Suprapubic skin (tissue), 4 donors: ENCODE measurements at regions not wholly inside any gene's neighbourhood (a gene's known extent, or its start where the extent isn't known, plus 50 kb on each side); places are given as distances from the start of the nearest gene placed in this dataset.

Experiments used
- CTCF ChIP-seq, 2 donors: fragments of 200-600 bp in 1 of 2; fragments of 450-650 bp in 1 of 2; sonication (generic) in 1 of 2; IDR thresholded peaks; one replicate each; pipeline ENCODE4 v1.5.1; 2016 to 2019; ENCODE audit warnings: antibody characterized with exemption in 2 of 2, mild to moderate bottlenecking in 1 of 2, moderate library complexity in 1 of 2
- EP300 ChIP-seq: sonication (generic); formaldehyde crosslinking; IDR thresholded peaks from one replicate; pipeline ENCODE4 v1.6.1; 2017; ENCODE audit warnings: antibody characterized with exemption
- POLR2A ChIP-seq, 2 donors: fragments of 450-650 bp; IDR thresholded peaks; one replicate each; pipeline ENCODE4 v1.6.1; 2017; ENCODE audit warnings: antibody characterized with exemption in 2 of 2, mild to moderate bottlenecking in 2 of 2, moderate library complexity in 2 of 2
- POLR2AphosphoS5 ChIP-seq, 3 donors: sonication (generic); formaldehyde crosslinking; IDR thresholded peaks; one replicate each; pipeline ENCODE4 v1.6.1; 2017; ENCODE audit warnings: antibody characterized with exemption in 3 of 3

GRCh38 chr9:78472111-78472510 is 175.2 kb downstream of the PSAT1 start:
- TF ChIP-seq POLR2A (IDR thresholded peaks at IDR 0.05) (no peak), CTCF (IDR thresholded peaks at IDR 0.05) (no peak), POLR2AphosphoS5 (IDR thresholded peaks at IDR 0.05) (no peak), EP300 (no peak)
